ENCODE measurements at regions not wholly inside any gene's neighbourhood (a gene's known extent, or its start where the extent isn't known, plus 50 kb on each side); places are given as distances from the start of the nearest gene placed in this dataset.

DNA sequence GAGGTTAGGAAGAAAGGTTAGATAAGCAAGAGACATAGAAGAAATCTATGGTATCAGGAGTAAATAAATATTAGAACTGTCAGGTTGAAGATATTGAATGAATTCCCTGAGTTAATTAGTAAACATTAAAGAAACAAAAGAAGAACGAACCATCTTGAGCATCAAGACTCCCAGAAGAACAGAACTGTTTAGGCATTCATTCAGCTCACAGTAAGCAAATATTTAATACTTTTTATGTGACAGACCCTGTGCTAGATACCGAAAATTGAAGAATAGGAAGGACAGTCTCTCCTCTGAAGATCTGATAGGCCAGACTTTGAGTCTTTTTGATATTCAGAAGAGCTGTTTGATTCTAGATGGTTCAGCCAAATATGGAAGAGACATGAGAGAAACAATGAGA is 731.5 kb downstream of the XPNPEP1 start:
- TF ChIP-seq, protein P1, sequence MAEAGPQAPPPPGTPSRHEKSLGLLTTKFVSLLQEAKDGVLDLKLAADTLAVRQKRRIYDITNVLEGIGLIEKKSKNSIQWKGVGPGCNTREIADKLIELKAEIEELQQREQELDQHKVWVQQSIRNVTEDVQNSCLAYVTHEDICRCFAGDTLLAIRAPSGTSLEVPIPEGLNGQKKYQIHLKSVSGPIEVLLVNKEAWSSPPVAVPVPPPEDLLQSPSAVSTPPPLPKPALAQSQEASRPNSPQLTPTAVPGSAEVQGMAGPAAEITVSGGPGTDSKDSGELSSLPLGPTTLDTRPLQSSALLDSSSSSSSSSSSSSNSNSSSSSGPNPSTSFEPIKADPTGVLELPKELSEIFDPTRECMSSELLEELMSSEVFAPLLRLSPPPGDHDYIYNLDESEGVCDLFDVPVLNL (CRISPR knock-in tag; IDR thresholded peaks at IDR 0.05; ENCODE audit: borderline replicate concordance, low read depth), result no peak
- TF ChIP-seq NR2C2 (CRISPR knock-in tag; IDR thresholded peaks at IDR 0.05) (no peak), SOX15 (CRISPR knock-in tag; IDR thresholded peaks at IDR 0.05) (no peak)
- TF ChIP-seq, protein P2, sequence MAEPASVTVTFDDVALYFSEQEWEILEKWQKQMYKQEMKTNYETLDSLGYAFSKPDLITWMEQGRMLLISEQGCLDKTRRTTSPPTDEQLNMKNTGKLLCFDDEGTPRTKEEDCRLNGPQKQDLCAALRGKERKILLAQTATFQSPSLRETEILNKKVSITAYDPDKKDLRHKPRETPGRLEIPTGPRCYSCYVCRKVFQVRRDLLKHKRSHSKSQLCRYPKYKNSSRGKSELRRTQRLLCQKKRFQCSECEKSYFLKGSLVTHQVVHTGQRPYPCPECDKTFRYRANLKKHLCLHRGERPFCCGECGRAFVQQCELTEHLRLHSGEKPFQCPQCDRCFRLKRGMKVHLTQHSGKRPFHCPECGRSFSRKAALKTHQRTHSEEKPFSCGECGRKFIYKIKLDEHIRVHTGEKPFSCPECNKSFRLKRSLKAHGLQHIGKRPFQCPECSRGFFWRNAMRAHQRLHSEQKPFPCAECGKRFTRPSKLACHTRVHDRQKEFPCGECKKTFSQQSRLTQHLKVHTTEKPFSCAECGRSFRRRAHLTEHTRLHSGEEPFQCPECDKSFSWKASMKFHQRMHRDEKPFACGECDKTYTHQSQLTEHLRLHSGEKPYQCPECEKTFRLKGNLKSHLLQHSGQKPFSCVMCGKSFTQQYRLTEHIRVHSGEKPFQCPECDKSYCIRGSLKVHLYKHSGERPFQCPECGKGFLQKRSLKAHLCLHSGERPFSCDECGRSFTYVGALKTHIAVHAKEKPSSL (CRISPR knock-in tag; conservative IDR thresholded peaks at IDR 0.05), result no peak
- TF ChIP-seq, protein P3, sequence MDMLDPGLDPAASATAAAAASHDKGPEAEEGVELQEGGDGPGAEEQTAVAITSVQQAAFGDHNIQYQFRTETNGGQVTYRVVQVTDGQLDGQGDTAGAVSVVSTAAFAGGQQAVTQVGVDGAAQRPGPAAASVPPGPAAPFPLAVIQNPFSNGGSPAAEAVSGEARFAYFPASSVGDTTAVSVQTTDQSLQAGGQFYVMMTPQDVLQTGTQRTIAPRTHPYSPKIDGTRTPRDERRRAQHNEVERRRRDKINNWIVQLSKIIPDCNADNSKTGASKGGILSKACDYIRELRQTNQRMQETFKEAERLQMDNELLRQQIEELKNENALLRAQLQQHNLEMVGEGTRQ (CRISPR knock-in tag; IDR thresholded peaks at IDR 0.05), result no peak
- TF ChIP-seq, protein P4, sequence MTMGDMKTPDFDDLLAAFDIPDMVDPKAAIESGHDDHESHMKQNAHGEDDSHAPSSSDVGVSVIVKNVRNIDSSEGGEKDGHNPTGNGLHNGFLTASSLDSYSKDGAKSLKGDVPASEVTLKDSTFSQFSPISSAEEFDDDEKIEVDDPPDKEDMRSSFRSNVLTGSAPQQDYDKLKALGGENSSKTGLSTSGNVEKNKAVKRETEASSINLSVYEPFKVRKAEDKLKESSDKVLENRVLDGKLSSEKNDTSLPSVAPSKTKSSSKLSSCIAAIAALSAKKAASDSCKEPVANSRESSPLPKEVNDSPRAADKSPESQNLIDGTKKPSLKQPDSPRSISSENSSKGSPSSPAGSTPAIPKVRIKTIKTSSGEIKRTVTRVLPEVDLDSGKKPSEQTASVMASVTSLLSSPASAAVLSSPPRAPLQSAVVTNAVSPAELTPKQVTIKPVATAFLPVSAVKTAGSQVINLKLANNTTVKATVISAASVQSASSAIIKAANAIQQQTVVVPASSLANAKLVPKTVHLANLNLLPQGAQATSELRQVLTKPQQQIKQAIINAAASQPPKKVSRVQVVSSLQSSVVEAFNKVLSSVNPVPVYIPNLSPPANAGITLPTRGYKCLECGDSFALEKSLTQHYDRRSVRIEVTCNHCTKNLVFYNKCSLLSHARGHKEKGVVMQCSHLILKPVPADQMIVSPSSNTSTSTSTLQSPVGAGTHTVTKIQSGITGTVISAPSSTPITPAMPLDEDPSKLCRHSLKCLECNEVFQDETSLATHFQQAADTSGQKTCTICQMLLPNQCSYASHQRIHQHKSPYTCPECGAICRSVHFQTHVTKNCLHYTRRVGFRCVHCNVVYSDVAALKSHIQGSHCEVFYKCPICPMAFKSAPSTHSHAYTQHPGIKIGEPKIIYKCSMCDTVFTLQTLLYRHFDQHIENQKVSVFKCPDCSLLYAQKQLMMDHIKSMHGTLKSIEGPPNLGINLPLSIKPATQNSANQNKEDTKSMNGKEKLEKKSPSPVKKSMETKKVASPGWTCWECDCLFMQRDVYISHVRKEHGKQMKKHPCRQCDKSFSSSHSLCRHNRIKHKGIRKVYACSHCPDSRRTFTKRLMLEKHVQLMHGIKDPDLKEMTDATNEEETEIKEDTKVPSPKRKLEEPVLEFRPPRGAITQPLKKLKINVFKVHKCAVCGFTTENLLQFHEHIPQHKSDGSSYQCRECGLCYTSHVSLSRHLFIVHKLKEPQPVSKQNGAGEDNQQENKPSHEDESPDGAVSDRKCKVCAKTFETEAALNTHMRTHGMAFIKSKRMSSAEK (CRISPR knock-in tag; IDR thresholded peaks at IDR 0.05; ENCODE audit: borderline replicate concordance), result no peak
- ATAC-seq (no peak), DNase-seq (ENCODE audit: low spot score) (no peak)
- Mint-ChIP-seq H3K4me3 (no peak overlapping the region), H3K9me3 (peaks cover 45% of the 10 kb centered on the region), H3K36me3 (peaks cover 7% of the 10 kb centered on the region), H3K27ac (no peak overlapping the region), H3K27me3 (ENCODE audit: low read depth) (no peaks in the 10 kb centered on the region), H3K4me1 (no peaks in the 10 kb centered on the region)
- ChIA-PET CTCF (no interaction called here), POLR2A (no interaction called here)

DNA sequence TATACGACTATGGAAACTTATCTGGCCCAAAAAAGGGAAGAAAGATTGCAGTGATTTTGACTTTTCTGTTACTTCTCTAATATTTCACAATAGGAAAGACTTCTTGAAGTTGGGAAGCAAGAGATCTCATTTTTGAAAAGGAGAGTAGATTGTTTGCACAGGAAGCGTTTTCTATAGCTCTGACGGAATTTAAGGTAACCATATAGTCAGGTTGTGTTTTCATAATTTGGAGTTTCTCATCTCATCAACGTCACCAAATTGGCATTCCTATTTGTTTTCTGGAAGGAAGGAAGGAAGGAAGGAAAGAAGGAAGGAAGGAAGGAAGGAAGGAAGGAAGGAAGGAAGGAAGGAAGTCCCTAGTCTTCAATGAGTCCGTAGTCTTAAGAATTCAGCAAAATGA is 732.0 kb downstream of the XPNPEP1 start:
- H3K27ac Mint-ChIP-seq, result no peak overlapping the region
- peaks cover 11% of the 10 kb centered on the region for H3K36me3 Mint-ChIP-seq
- peaks cover 45% of the 10 kb centered on the region for H3K9me3 Mint-ChIP-seq
- no peaks in the 10 kb centered on the region for H3K4me1 Mint-ChIP-seq
- DNase-seq (ENCODE audit: low spot score), result no peak
- no peak for ATAC-seq
- no peaks in the 10 kb centered on the region for H3K27me3 Mint-ChIP-seq (ENCODE audit: low read depth)
- ChIA-PET CTCF (no interaction called here), POLR2A (no interaction called here)
- no peak overlapping the region for H3K4me3 Mint-ChIP-seq
- TF ChIP-seq ZNF671 (CRISPR knock-in tag; IDR thresholded peaks at IDR 0.05) (no peak), GRHL2 (CRISPR knock-in tag; IDR thresholded peaks at IDR 0.05; ENCODE audit: insufficient replicate concordance, severe bottlenecking) (no peak), GTF2I (CRISPR knock-in tag; conservative IDR thresholded peaks at IDR 0.05) (no peak), IRF2 (CRISPR knock-in tag; IDR thresholded peaks at IDR 0.05; ENCODE audit: borderline replicate concordance, low read depth) (no peak), ZNF416 (CRISPR knock-in tag; IDR thresholded peaks at IDR 0.05) (no peak), SP1 (CRISPR knock-in tag; conservative IDR thresholded peaks at IDR 0.05) (no peak), MXD4 (CRISPR knock-in tag; IDR thresholded peaks at IDR 0.05; ENCODE audit: borderline replicate concordance) (no peak), NFYB (CRISPR knock-in tag; conservative IDR thresholded peaks at IDR 0.05; ENCODE audit: low read depth) (no peak), NFE2L1 (CRISPR knock-in tag; IDR thresholded peaks at IDR 0.05) (no peak), MYBL2 (CRISPR knock-in tag; IDR thresholded peaks at IDR 0.05) (no peak), ZNF396 (CRISPR knock-in tag; IDR thresholded peaks at IDR 0.05; ENCODE audit: borderline replicate concordance) (no peak)
- TF ChIP-seq, protein P5, sequence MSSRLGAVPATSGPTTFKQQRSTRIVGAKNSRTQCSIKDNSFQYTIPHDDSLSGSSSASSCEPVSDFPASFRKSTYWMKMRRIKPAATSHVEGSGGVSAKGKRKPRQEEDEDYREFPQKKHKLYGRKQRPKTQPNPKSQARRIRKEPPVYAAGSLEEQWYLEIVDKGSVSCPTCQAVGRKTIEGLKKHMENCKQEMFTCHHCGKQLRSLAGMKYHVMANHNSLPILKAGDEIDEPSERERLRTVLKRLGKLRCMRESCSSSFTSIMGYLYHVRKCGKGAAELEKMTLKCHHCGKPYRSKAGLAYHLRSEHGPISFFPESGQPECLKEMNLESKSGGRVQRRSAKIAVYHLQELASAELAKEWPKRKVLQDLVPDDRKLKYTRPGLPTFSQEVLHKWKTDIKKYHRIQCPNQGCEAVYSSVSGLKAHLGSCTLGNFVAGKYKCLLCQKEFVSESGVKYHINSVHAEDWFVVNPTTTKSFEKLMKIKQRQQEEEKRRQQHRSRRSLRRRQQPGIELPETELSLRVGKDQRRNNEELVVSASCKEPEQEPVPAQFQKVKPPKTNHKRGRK (CRISPR knock-in tag; IDR thresholded peaks at IDR 0.05; ENCODE audit: borderline replicate concordance), result no peak
- TF ChIP-seq, protein P6, sequence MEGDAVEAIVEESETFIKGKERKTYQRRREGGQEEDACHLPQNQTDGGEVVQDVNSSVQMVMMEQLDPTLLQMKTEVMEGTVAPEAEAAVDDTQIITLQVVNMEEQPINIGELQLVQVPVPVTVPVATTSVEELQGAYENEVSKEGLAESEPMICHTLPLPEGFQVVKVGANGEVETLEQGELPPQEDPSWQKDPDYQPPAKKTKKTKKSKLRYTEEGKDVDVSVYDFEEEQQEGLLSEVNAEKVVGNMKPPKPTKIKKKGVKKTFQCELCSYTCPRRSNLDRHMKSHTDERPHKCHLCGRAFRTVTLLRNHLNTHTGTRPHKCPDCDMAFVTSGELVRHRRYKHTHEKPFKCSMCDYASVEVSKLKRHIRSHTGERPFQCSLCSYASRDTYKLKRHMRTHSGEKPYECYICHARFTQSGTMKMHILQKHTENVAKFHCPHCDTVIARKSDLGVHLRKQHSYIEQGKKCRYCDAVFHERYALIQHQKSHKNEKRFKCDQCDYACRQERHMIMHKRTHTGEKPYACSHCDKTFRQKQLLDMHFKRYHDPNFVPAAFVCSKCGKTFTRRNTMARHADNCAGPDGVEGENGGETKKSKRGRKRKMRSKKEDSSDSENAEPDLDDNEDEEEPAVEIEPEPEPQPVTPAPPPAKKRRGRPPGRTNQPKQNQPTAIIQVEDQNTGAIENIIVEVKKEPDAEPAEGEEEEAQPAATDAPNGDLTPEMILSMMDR (IDR thresholded peaks at IDR 0.05), result no peak
- TF ChIP-seq, protein P7, sequence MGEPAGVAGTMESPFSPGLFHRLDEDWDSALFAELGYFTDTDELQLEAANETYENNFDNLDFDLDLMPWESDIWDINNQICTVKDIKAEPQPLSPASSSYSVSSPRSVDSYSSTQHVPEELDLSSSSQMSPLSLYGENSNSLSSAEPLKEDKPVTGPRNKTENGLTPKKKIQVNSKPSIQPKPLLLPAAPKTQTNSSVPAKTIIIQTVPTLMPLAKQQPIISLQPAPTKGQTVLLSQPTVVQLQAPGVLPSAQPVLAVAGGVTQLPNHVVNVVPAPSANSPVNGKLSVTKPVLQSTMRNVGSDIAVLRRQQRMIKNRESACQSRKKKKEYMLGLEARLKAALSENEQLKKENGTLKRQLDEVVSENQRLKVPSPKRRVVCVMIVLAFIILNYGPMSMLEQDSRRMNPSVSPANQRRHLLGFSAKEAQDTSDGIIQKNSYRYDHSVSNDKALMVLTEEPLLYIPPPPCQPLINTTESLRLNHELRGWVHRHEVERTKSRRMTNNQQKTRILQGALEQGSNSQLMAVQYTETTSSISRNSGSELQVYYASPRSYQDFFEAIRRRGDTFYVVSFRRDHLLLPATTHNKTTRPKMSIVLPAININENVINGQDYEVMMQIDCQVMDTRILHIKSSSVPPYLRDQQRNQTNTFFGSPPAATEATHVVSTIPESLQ (CRISPR knock-in tag; IDR thresholded peaks at IDR 0.05), result no peak
- TF ChIP-seq, protein P8, sequence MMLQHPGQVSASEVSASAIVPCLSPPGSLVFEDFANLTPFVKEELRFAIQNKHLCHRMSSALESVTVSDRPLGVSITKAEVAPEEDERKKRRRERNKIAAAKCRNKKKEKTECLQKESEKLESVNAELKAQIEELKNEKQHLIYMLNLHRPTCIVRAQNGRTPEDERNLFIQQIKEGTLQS (CRISPR knock-in tag; conservative IDR thresholded peaks at IDR 0.05), result no peak

Measured in WTC11 (cell line).